CD4-positive, alpha-beta T cell treated with Interleukin-12 subunit alpha and Interleukin-12 subunit beta, for 1 hour (primary cell): ENCODE measurements at regions not wholly inside any gene's neighbourhood (a gene's known extent, or its start where the extent isn't known, plus 50 kb on each side); places are given as distances from the start of the nearest gene placed in this dataset.
"Not testable (repeated sequence)": the region's sequence is repeated elsewhere in the genome, so short reads cannot be mapped to it uniquely, and the experiment has no call there.

Experiments
- DNase-seq: peaks from one replicate; pipeline ENCODE4 v3.0.0-alpha.2; 2020

- DNase-seq: no peak
Observed at GRCh38 chr12:25883026-25883916, 75.2 kb upstream of the RASSF8 start.

GRCh38 chr12:25884024-25884919 is 74.2 kb upstream of the RASSF8 start:
- no peak for DNase-seq

GRCh38 chr12:25884920-25885234 is 73.6 kb upstream of the RASSF8 start:
- no peak for DNase-seq

GRCh38 chr12:25886396-25886795 is 72.1 kb upstream of the RASSF8 start:
- DNase-seq: no peak

GRCh38 chr12:25887367-25887766 is 71.1 kb upstream of the RASSF8 start:
- DNase-seq: no peak

GRCh38 chr12:25889185-25889584 is 69.3 kb upstream of the RASSF8 start:
- no peak for DNase-seq

- not testable (repeated sequence) for DNase-seq
Observed at GRCh38 chr12:25891095-25891494, 67.4 kb upstream of the RASSF8 start.

GRCh38 chr12:25894759-25895158 is 63.7 kb upstream of the RASSF8 start:
- DNase-seq: no peak

GRCh38 chr12:25896981-25897380 is 61.5 kb upstream of the RASSF8 start:
- no peak for DNase-seq

- no peak for DNase-seq
Observed at GRCh38 chr12:25903603-25904245, 54.8 kb upstream of the RASSF8 start.

- DNase-seq: no peak
Observed at GRCh38 chr12:25904442-25904841, 54.0 kb upstream of the RASSF8 start.

GRCh38 chr12:25906651-25907340 is 51.7 kb upstream of the RASSF8 start:
- no peak for DNase-seq
